ENCODE measurements at regions not wholly inside any gene's neighbourhood (a gene's known extent, or its start where the extent isn't known, plus 50 kb on each side); places are given as distances from the start of the nearest gene placed in this dataset.

DNA sequence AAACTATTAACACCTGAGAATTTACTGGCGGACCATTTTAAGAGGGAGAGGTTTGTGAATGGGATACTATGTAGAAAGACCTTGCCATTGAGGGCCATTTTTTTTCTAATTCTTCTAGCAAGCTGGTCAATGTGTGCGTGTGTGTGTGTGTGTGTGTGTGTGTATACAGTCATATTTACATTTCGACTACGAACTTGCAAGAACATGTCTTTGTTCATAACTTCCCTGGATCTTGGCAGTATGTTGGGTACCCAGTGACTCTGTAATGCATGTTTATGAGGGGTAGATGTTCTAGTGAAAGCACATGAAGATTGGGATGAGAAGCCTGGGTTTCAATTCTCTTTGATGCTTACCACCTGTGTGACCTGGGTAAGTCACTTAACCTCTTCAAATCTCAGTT is 133.6 kb downstream of the UBE2E3 start:
- DNase-seq (ENCODE audit: extremely low read depth, low read depth, low spot score) = no peak

DNA sequence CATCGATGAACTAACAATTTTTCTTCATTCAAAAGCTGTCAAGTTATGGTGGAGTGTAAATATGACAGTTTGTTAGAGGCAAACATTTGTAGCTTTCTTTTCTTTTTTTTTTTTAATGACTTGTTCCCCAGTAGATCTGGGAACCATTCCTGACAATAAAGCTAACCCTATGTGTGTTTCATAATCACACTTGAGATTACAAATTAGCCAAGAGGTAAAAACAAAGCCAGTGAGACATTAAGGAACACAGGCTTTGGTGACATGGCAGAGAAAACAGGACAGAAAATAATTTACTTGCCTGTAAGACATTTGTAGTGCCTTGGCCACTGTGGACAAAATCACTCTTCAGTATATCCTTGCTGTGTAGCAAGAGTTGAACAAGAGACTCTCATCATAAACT is 135.9 kb downstream of the UBE2E3 start:
- no peak for DNase-seq (ENCODE audit: extremely low read depth, low read depth, low spot score)

DNA sequence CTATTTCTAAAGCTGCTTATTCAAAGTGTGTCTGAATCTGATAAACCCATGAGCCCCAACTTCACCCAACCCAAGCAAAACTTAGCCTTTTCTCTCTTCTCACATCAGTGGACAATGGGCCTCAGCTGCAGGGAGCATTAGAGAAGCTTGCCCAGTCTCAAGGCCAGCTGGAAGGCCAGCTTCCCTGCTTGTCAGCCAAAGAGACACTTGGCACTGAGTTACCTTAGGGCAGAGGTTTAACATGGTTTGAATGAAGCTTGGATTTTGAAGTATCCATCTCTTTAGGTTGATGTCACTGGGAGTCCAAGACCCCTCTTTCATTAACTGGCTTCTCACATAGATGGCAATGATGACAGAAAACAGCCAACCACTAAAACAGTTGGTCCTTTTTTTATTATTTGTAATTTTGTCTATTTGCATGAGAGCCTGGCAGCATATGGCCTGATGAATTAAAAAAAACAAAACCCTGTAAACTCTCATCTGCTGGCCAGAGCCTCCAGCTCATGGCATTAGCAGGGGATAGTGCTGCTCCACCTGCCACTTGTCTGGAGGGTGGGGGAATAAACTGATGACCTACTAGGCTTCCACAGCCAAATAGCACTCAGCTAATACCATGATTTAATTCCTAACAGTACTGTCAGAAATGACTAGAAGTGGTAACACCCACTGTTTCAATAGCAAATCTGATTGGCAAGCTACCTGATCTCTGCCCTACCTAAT is 137.0 kb downstream of the UBE2E3 start:
- no peak for DNase-seq (ENCODE audit: extremely low read depth, low read depth, low spot score)

DNA sequence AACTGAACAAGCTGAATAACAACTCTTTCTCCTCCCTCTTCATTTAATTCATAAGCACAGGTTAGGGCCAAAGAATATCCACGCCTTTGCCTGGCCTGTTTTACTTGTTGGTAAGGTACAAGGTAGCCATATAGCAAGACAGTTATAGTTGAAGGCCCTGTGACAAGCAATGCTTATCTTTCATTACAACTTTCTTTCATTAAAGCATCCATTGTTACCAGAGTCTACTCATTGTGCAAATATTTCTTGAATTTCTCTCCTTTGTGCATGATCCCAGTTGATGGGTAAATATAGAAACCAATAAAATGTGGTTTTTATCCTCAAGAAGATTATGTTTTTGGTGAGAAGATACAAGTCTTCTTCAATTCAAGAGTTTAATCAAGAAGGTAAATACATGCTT is 140.2 kb downstream of the UBE2E3 start:
- no peak for DNase-seq (ENCODE audit: extremely low read depth, low read depth, low spot score)

DNA sequence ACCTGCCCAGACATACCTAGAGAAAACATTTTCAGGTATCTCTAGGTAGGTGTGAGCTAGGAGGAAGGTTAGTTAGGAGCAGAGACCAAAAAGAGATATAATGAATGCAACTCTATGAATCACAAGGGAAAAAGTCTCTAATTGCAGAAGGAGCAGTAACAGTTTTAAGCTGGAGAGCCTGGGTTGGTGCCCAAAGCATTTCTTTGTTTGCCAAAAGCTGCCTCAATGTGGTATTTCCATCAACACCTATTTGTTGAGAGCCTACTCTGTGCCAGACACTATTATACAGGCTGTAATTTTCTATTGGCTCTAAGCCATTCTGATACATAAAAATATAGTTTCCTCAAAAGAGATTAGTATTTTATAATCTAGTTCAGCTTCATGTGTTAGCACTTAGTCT is 141.6 kb downstream of the UBE2E3 start:
- no peak for DNase-seq (ENCODE audit: extremely low read depth, low read depth, low spot score)

DNA sequence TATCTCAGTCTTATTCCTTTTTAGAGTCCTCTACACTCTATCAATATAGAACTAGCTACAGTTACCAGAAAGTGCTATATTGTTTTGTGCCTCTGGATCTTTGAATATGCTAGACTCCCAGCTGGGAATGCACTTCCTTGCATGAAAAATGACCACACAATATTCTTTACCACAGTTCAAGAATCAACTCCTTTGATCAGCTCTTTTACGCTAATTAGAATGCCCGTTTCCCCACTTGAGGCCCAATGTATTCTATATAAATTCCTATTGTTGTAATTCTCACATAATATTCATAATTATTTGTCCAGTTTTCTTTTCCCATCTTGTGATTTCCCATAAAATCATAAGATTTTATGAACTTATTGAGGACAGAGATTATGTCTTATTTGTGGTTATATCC is 142.2 kb downstream of the UBE2E3 start:
- DNase-seq (ENCODE audit: extremely low read depth, low read depth, low spot score) = no peak

DNA sequence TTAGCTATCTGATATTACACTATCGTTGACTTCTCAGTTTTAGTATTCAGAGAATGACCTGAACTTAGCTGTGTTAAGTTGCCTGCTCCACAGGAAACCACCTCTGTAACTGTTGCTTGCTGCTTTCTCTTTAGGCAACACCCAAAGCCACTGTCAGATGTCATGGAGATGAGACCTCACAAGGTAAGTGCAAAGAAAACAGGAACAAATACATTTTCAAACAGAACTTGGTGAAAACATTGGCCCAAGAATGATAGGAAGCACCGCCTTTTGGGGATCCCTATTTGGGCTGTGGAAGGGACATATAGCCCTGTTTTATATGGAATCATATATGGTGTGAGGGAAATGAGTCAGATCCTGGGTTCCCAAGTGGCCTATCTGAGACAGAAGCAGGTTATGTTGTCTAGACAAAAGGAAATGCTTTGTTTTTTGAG is 143.4 kb downstream of the UBE2E3 start:
- DNase-seq (ENCODE audit: extremely low read depth, low read depth, low spot score) = peak; percentile 22

DNA sequence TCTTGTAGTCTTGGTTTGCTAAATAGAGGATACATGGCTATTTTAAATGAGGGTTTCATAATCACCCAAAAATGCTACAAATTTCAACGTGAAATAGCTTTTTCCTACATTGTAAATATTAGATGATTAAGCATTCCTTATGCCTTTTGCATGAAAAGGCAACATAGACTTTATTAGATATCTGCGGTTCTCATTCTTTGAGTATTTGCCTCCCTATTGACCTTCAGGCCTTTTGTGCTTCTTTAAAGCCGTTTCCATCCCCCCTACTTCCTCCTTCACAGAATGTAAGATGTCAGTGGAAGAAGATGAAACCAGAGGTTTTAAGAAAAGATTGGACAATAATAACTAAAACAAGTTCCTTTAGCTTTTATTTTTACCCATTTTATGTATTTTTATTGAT is 144.1 kb downstream of the UBE2E3 start:
- DNase-seq (ENCODE audit: extremely low read depth, low read depth, low spot score) = no peak

DNA sequence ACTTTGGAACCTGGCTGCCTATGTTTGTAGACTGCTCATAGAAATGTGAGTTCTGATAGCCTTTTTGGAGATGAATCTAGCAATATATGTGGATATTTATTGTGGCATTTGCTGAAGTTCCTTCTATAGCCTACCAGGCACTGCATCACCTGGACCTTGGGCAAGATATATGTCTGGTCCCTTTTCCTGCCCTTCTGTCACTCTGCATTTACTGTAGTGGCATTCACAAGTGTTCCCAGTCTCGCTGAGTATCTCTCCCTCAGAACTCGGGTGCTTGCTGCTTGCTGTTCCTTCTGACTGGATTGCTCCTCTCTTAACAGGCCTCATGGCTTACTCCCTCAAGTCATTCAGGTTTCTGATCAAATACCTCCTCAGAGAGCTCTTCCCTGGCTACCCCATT is 145.0 kb downstream of the UBE2E3 start:
- DNase-seq (ENCODE audit: extremely low read depth, low read depth, low spot score) = no peak

DNA sequence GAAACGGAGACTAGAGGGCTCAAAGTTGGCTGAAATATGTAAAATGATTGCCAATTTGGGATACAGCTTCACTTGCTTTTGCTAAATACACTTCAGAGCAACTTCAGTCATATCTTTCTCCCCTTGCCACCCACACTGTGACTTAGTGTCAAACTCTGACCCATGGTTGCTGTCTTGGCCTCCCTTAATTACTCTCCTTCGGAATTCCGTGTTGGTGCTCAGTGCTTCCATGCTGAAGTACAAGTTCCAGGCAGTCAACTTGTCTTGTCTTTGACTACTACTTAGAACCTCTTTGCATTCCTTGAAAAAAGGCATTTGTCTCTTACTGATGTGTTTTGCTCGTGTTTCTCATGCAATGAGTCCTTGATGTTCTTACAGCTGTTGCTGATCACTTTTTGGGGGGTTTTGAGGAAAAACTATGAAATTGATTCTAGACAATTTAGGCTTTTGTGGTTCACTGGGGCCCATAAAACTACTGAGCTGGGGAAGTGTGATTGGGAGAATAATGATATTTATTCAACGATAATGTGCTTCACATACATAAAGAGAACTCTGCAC is 146.0 kb downstream of the UBE2E3 start:
- DNase-seq (ENCODE audit: extremely low read depth, low read depth, low spot score) = no peak

DNA sequence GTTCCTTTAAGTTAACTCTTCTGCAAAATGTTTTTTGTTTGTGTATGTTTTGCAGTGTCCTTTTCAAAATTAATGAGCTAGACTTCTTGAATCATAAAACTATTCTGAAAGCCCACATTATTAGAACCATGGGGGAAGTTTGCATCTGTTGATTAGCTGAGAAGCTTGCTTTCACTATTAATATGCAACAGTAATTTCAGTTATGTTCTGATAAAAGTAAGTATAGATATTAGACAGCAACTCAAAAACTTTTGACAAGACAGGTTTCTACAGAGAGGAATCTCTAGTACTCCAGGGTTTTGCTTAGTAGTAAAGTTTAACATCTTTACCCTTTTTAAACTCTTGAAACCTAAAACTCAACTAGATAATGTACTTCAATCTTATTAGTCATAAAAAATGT is 147.8 kb downstream of the UBE2E3 start:
- no peak for DNase-seq (ENCODE audit: extremely low read depth, low read depth, low spot score)

DNA sequence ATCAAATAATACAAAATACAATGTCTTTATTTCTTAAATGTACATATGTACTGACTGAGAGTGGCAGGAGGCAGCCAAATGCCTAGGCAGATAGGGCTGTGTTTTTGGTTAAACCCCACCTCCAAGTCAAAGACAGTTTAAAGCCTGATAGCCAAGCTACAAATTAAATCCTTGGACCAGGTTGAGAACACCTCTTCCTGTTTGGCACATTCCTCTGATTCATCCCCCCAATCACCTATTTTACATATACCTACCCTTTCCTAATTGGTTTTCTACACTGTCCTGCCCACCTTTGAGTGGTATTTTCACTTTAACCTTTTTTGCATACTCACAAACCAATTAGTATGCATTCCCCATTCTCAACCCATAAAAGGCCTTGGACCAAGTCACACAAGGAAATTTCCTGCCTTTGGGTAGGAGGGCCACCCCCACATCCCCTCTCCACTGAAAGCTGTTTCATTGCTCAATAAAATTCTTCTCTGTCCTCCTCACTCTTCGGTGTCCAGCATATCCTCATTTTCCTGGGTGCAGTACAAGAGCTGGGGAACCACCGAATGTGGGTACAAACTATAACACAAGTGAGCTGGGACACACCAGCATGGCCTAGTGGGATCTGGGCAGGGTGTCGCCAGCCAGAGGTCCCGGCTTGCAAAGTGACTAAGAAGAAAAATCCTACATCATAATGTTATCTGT is 149.1 kb downstream of the UBE2E3 start:
- no peak for DNase-seq (ENCODE audit: extremely low read depth, low read depth, low spot score)

DNA sequence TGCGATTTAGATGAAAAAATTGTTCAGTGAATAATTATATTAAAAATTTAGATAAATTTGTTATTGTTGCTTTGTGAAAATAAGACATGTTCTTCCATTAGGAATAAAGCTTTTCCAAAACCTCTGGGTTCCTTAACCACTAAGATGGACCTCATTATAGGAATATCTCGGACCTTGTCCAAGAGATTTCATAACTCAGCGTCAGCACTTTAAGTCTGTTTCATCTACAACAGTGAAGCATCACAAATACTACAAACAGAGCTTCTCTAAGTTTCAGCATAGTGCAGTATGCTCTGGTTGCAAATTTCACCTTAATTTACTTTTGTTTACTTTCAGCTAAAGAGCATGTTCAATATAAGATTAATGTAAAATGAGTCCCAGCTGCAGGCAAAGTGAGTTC is 150.3 kb downstream of the UBE2E3 start:
- no peak for DNase-seq (ENCODE audit: extremely low read depth, low read depth, low spot score)

DNA sequence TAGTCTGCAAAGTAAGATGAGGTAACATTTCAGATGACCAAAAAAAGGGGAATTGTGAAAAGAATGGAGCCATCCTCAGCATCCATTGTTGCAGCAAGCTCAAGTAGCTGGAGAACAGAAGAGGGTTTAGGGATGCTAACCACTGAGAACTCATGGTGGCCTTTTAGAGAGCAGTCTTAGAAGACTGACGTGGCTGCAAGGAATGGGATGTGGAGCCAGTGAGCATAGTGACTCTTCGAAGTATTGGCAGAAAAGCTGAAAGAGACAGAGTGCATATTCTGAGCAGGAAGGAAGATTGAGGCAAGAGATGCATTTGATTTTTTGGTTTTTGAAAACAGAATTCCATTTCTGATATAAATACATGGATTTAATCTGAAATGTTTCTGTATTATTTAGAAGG is 151.2 kb downstream of the UBE2E3 start:
- DNase-seq (ENCODE audit: extremely low read depth, low read depth, low spot score) = no peak

DNA sequence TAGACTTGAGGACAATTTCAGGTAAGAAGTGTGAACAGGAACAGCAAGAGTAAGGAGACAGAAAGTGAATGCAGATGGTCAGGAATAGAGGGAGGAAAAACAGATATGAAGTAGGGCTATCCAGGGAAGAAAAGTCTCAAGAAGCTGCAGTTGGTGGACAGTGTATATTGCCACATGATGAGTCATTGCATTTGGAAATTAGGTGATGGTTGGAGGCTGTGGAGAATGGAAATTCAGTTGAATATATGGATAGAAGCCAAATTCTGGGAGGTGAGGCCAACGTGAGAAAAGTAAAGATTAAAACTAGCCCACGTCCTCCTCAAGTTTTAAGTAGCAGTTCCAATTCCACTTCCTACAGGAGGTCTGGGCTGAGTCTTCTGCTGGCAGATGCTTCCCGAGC is 158.4 kb downstream of the UBE2E3 start:
- DNase-seq (ENCODE audit: extremely low read depth, low read depth, low spot score) = no peak

DNA sequence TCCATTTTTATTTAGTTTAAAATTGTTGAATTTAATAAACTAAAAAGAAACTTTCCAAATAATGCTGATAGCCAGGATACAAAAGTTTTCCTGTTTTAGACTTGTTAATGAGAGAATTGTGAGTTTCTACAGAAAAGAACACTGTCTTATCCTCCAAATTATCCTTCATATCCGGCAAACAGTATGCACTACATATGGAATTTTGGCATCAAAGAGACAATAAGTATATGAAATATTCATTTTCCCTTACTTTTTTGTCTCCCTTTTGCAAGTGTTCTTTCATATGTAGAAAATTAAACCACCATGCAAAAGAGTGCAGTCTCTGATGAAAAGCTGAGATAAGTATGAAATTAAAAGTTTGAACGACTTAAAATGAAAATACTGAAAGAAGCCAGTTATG is 159.4 kb downstream of the UBE2E3 start:
- DNase-seq (ENCODE audit: extremely low read depth, low read depth, low spot score) = no peak

DNA sequence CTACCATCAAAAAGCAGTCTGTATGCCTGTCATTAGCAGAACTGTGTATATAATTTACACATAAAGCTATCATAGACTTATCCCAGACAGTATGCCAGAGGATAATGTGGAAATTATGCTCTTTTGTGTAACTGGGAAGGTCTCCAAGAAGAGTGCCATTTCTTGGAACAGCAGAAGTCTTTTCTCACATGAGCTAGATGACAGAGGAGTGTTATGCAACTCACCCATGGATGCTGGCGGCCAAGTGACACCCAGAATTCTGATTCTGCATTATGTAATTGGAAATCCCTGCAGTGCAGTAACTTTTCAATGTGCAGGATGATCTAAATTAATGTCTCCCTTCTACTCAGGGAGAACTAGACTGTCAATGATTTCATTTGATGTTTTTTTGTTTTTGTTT is 160.0 kb downstream of the UBE2E3 start:
- no peak for DNase-seq (ENCODE audit: extremely low read depth, low read depth, low spot score)

DNA sequence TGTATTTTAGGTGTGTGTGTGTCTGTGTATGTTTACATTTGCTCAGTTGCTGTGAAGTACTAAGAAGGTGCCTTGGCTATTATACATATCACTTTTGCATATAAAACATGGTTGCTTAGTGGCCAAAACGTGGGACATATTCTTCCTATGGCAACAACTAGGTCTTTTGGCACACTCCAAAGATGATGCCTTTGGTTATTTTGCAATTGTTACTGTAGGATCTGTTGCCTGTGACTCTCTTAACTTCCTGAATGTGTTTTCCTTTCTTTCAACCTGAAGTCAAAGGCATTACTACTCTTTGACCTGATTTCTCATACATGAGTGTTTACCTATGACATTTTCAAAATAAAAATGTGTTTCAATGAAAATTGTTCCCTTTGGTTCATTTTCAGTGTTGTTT is 160.5 kb downstream of the UBE2E3 start:
- DNase-seq (ENCODE audit: extremely low read depth, low read depth, low spot score) = no peak

DNA sequence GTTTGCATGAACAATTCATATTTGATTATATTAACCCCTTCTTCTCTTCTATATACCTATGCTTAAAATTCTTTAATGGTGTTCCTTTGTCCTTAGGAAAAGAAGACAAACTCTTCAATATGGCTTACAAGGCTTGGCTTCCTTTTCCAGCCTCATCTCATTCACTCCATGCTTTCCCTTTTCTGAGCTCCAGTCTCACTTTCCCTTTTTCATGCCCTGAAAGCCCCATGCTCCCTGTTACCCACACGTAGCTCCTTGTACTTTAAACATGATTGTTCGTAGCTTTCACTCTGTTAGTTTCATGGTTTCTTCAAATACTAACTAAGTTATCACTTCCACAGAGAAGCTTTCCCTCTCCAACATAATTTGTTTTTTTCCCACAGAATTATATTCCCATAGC is 161.3 kb downstream of the UBE2E3 start:
- no peak for DNase-seq (ENCODE audit: extremely low read depth, low read depth, low spot score)

DNA sequence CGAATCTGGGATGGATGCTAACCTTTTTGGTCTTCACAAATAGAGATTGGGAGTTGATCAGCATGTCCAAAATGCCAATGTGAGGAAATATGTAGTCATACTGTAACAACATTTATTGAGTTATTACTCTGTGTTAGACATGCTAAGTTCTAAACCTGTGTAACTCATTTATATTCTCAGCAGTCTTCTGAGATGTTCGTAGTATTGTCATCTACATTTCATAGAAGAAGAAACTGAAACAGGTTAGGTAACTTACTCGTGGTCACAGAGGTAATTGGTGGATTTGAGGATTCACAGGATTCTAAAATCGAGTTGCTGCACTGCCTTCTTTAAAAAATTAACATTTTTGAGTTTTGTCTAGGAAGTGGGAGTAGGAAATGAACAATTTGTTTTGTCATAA is 162.1 kb downstream of the UBE2E3 start:
- DNase-seq (ENCODE audit: extremely low read depth, low read depth, low spot score) = no peak

DNA sequence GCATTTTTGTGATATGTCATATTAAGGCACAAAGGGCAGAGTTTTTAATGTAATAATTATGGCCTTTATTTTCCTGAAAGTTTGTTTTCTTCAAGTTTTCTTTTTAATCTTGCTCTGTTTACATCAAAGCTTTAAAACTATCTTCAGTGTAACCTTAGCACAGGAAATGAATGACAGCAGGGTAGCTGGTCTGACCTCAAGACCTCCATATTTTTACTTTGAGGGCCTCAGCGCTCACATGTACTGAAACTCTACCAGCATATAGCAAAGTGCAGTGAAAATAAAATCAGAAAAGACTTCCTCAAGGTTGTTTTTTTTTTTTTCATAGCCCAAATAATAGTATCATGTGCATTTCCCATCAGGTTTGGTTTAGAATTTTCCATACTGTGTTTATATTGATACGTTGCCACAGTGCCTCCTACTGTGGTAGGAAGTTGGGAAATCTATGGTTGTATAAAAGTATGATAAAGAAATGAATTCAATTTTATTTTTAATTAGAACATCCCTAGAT is 163.4 kb downstream of the UBE2E3 start:
- DNase-seq (ENCODE audit: extremely low read depth, low read depth, low spot score) = no peak

DNA sequence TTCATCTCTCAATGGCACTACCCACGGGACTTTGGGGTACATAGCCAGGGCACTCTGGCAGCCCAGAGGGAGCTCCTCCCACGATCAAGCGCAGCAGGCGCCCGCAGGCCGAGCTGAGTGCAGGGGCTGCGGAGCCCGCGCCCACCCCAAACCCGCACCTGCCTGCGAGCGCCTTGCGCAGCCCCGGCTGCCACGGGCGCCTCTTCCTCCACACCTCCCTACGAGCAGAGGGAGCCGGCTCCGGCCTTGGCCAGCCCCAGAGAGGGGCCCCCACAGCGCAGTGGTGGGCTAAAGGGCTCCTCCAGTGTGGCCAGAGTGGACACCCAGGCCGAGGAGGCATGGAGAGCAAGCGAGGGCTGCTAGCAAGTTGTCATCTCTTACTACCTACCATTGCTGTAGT is 165.2 kb downstream of the UBE2E3 start:
- no peak for DNase-seq (ENCODE audit: extremely low read depth, low read depth, low spot score)

All from glomerular endothelial cell (primary cell).